ENCODE measurements at regions not wholly inside any gene's neighbourhood (a gene's known extent, or its start where the extent isn't known, plus 50 kb on each side); places are given as distances from the start of the nearest gene placed in this dataset.

- no peak for DNase-seq (ENCODE audit: low spot score)
These were observed 573.0 kb upstream of the PCDH15 start for GRCh38 chr10:55374060-55374459.

- DNase-seq (ENCODE audit: low spot score), result no peak
These were observed 568.8 kb upstream of the PCDH15 start for GRCh38 chr10:55369670-55370420.

GRCh38 chr10:55368467-55368866 is 567.4 kb upstream of the PCDH15 start:
- no peak for DNase-seq (ENCODE audit: low spot score)

- DNase-seq (ENCODE audit: low spot score), result no peak
These were observed 566.5 kb upstream of the PCDH15 start for GRCh38 chr10:55367555-55367954.

- no peak for DNase-seq (ENCODE audit: low spot score)
These were observed 557.5 kb upstream of the PCDH15 start for GRCh38 chr10:55358539-55358938.

- DNase-seq (ENCODE audit: low spot score), result no peak
These were observed 552.4 kb upstream of the PCDH15 start for GRCh38 chr10:55353414-55353813.

- DNase-seq (ENCODE audit: low spot score), result no peak
These were observed 550.4 kb upstream of the PCDH15 start for GRCh38 chr10:55351431-55351830.

- DNase-seq (ENCODE audit: low spot score), result no peak
These were observed 547.5 kb upstream of the PCDH15 start for GRCh38 chr10:55348534-55348933.

- no peak for DNase-seq (ENCODE audit: low spot score)
These were observed 529.5 kb upstream of the PCDH15 start for GRCh38 chr10:55330486-55330885.

GRCh38 chr10:55329796-55330195 is 528.8 kb upstream of the PCDH15 start:
- no peak for DNase-seq (ENCODE audit: low spot score)

- DNase-seq (ENCODE audit: low spot score), result no peak
These were observed 519.2 kb upstream of the PCDH15 start for GRCh38 chr10:55320187-55320700.

GRCh38 chr10:55311848-55312635 is 511.0 kb upstream of the PCDH15 start:
- DNase-seq (ENCODE audit: low spot score), result no peak

GRCh38 chr10:55310143-55310542 is 509.1 kb upstream of the PCDH15 start:
- no peak for DNase-seq (ENCODE audit: low spot score)

- no peak for DNase-seq (ENCODE audit: low spot score)
These were observed 504.3 kb upstream of the PCDH15 start for GRCh38 chr10:55305285-55305684.

- peak; percentile 10 for DNase-seq (ENCODE audit: low spot score)
These were observed 486.3 kb upstream of the PCDH15 start for GRCh38 chr10:55287346-55287745.

GRCh38 chr10:55283031-55283430 is 482.0 kb upstream of the PCDH15 start:
- DNase-seq (ENCODE audit: low spot score), result no peak

GRCh38 chr10:55280696-55281095 is 479.7 kb upstream of the PCDH15 start:
- DNase-seq (ENCODE audit: low spot score), result no peak

- no peak for DNase-seq (ENCODE audit: low spot score)
These were observed 476.5 kb upstream of the PCDH15 start for GRCh38 chr10:55277549-55277948.

- DNase-seq (ENCODE audit: low spot score), result no peak
These were observed 473.3 kb upstream of the PCDH15 start for GRCh38 chr10:55274367-55274766.

GRCh38 chr10:55273946-55274345 is 472.9 kb upstream of the PCDH15 start:
- DNase-seq (ENCODE audit: low spot score), result no peak

GRCh38 chr10:55272886-55273285 is 471.9 kb upstream of the PCDH15 start:
- DNase-seq (ENCODE audit: low spot score), result no peak

GRCh38 chr10:55266797-55267196 is 465.8 kb upstream of the PCDH15 start:
- DNase-seq (ENCODE audit: low spot score), result no peak

GRCh38 chr10:55263327-55263726 is 462.3 kb upstream of the PCDH15 start:
- peak; percentile 4 for DNase-seq (ENCODE audit: low spot score)

Measured in NAMALWA (cell line).